Testis (tissue), 2 donors: ENCODE measurements at regions not wholly inside any gene's neighbourhood (a gene's known extent, or its start where the extent isn't known, plus 50 kb on each side); places are given as distances from the start of the nearest gene placed in this dataset.

Source experiments
- POLR2A ChIP-seq: fragments of 450-650 bp; IDR thresholded peaks from one replicate; pipeline ENCODE4 v1.6.1; 2017; ENCODE audit warnings: antibody characterized with exemption, mild to moderate bottlenecking, moderate library complexity
- TF ChIP-seq, protein P1 (sequence below), 3 experiments: fragments of 450-650 bp in 2 of 3; fragments of 200-600 bp in 1 of 3; sonication (generic) in 1 of 3; IDR thresholded peaks; one replicate each; pipeline ENCODE4 v1.5.1; 2016 to 2019; ENCODE audit warnings: antibody characterized with exemption in 3 of 3, mild to moderate bottlenecking in 2 of 3, moderate library complexity in 1 of 3

DNA sequence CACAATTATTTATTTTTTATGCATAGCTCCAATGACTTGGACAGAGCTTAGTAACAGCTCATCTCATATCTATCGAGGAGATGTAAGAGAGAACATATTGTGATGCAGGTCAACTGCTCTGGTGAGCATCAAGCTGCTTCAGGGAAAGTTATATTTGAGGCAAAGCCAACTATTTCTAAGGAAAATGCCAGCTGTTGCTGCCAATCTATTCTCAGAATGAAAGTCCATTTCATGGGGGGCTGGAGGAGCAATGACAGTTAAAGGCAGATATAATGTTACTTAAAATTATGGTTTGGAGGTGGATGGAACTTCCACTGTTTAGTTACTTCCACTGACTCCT lies 424.8 kb downstream of the KIF20B start:
- TF ChIP-seq, protein P1, sequence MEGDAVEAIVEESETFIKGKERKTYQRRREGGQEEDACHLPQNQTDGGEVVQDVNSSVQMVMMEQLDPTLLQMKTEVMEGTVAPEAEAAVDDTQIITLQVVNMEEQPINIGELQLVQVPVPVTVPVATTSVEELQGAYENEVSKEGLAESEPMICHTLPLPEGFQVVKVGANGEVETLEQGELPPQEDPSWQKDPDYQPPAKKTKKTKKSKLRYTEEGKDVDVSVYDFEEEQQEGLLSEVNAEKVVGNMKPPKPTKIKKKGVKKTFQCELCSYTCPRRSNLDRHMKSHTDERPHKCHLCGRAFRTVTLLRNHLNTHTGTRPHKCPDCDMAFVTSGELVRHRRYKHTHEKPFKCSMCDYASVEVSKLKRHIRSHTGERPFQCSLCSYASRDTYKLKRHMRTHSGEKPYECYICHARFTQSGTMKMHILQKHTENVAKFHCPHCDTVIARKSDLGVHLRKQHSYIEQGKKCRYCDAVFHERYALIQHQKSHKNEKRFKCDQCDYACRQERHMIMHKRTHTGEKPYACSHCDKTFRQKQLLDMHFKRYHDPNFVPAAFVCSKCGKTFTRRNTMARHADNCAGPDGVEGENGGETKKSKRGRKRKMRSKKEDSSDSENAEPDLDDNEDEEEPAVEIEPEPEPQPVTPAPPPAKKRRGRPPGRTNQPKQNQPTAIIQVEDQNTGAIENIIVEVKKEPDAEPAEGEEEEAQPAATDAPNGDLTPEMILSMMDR (IDR thresholded peaks at IDR 0.05): no peak
- TF ChIP-seq POLR2A: no peak
